HEK293 (cell line): ENCODE measurements at regions not wholly inside any gene's neighbourhood (a gene's known extent, or its start where the extent isn't known, plus 50 kb on each side); places are given as distances from the start of the nearest gene placed in this dataset.

Experiments used
- CTCF ChIA-PET: fragments of 350-600 bp; formaldehyde crosslinking; extraction: SDS; loops from one replicate; lab custom pipeline; 2021; ENCODE audit warnings: antibody characterized with exemption; lab: Yijun Ruan, JAX
- POLR2A ChIA-PET: fragments of 300-600 bp; formaldehyde crosslinking; extraction: SDS; loops from one replicate; lab custom pipeline; 2020; ENCODE audit warnings: antibody characterized with exemption, inconsistent platforms; lab: Yijun Ruan, JAX
- H3K27ac ChIP-seq: fragments of 200-500 bp; sonication (Bioruptor generic); 2 replicates; pipeline ENCODE4 v1.5.1; 2014; ENCODE audit warnings: low read depth, low read length, control low read depth, inconsistent platforms; ENCODE audit errors: extremely low read depth
- H3K36me3 ChIP-seq, 2 experiments: fragments of 200-500 bp in 1 of 2; sonication (Bioruptor generic) in 1 of 2; 1 replicate in 1 of 2; 2 replicates in 1 of 2; pipeline ENCODE4 v1.5.1; 2014 to 2017; ENCODE audit warnings: inconsistent platforms in 2 of 2, low read length in 2 of 2; ENCODE audit not compliant: control insufficient read depth in 2 of 2, insufficient read depth in 1 of 2
- H3K4me1 ChIP-seq: fragments of 200-500 bp; sonication (Bioruptor generic); 2 replicates; pipeline ENCODE4 v1.5.1; 2014; ENCODE audit warnings: mild to moderate bottlenecking, low read length, inconsistent platforms; ENCODE audit not compliant: control insufficient read depth, insufficient read depth
- H3K4me3 ChIP-seq: 2 replicates; pipeline ENCODE4 v1.5.1; 2011; ENCODE audit warnings: low read depth, mild to moderate bottlenecking, control low read depth, low read length, moderate library complexity
- H3K9me3 ChIP-seq: fragments of 200-500 bp; sonication (Bioruptor generic); 2 replicates; pipeline ENCODE4 v1.5.1; 2014; ENCODE audit warnings: low read depth, low read length, inconsistent platforms; ENCODE audit not compliant: control insufficient read depth, insufficient read depth
- KLF1 ChIP-seq: fragments of 450-650 bp; formaldehyde crosslinking; IDR thresholded peaks from 2 replicates; pipeline ENCODE4 v1.5.1; 2016; ENCODE audit warnings: missing biosample characterization, missing genetic modification characterization
- KLF10 ChIP-seq: fragments of 450-650 bp; IDR thresholded peaks from 2 replicates; pipeline ENCODE4 v1.5.1; 2018; ENCODE audit warnings: missing biosample characterization, mild to moderate bottlenecking, missing genetic modification characterization
- MEIS1 ChIP-seq: sonication (generic); formaldehyde crosslinking; IDR thresholded peaks from 2 replicates; pipeline ENCODE4 v1.8.1; 2022; ENCODE audit warnings: missing genetic modification reagents, mild to moderate bottlenecking, borderline replicate concordance
- PRDM6 ChIP-seq: fragments of 450-650 bp; formaldehyde crosslinking; IDR thresholded peaks from 2 replicates; pipeline ENCODE4 v1.5.1; 2017; ENCODE audit warnings: missing biosample characterization, missing genetic modification characterization
- SETDB1 ChIP-seq: IDR thresholded peaks from one replicate; pipeline ENCODE4 v1.6.1; 2017; ENCODE audit warnings: mild to moderate bottlenecking, low read length, moderate library complexity, mixed read lengths; ENCODE audit not compliant: insufficient read length
- ZBTB48 ChIP-seq: fragments of 450-650 bp; formaldehyde crosslinking; IDR thresholded peaks from 2 replicates; pipeline ENCODE4 v1.5.1; 2016; ENCODE audit warnings: missing biosample characterization, missing genetic modification characterization
- ZBTB7A ChIP-seq: fragments of 450-650 bp; formaldehyde crosslinking; IDR thresholded peaks from 2 replicates; pipeline ENCODE4 v1.5.1; 2016; ENCODE audit warnings: low read depth, missing biosample characterization, missing genetic modification characterization
- ZNF155 ChIP-seq: fragments of 450-650 bp; formaldehyde crosslinking; IDR thresholded peaks from 2 replicates; pipeline ENCODE4 v1.5.1; 2016; ENCODE audit warnings: missing biosample characterization, missing genetic modification characterization
- ZNF24 ChIP-seq: fragments of 450-650 bp; formaldehyde crosslinking; IDR thresholded peaks from 2 replicates; pipeline ENCODE4 v1.5.1; 2016; ENCODE audit warnings: missing biosample characterization, missing genetic modification characterization
- ZNF292 ChIP-seq: fragments of 450-650 bp; formaldehyde crosslinking; IDR thresholded peaks from 2 replicates; pipeline ENCODE4 v1.5.1; 2016; ENCODE audit warnings: low read depth, missing biosample characterization, missing genetic modification characterization, borderline replicate concordance
- ZNF302 ChIP-seq: fragments of 450-650 bp; formaldehyde crosslinking; IDR thresholded peaks from 2 replicates; pipeline ENCODE4 v1.5.1; 2016; ENCODE audit warnings: missing biosample characterization, missing genetic modification characterization, low read depth
- ZNF37A ChIP-seq: fragments of 450-650 bp; IDR thresholded peaks from 2 replicates; pipeline ENCODE4 v1.5.1; 2018; ENCODE audit warnings: missing biosample characterization, missing genetic modification characterization
- ZNF416 ChIP-seq: fragments of 450-650 bp; formaldehyde crosslinking; IDR thresholded peaks from 2 replicates; pipeline ENCODE4 v1.5.1; 2016; ENCODE audit warnings: missing biosample characterization, missing genetic modification characterization
- ZNF433 ChIP-seq: fragments of 450-650 bp; formaldehyde crosslinking; IDR thresholded peaks from 2 replicates; pipeline ENCODE4 v1.5.1; 2016; ENCODE audit warnings: missing biosample characterization, missing genetic modification characterization, low read depth
- ZNF518A ChIP-seq: fragments of 450-650 bp; formaldehyde crosslinking; conservative IDR thresholded peaks from 2 replicates; pipeline ENCODE4 v1.5.1; 2016; ENCODE audit warnings: low read depth, missing biosample characterization, missing genetic modification characterization
- ZNF571 ChIP-seq: fragments of 450-650 bp; formaldehyde crosslinking; IDR thresholded peaks from 2 replicates; pipeline ENCODE4 v1.5.0; 2017; ENCODE audit warnings: missing biosample characterization, missing genetic modification characterization
- ZNF664 ChIP-seq: fragments of 450-650 bp; formaldehyde crosslinking; IDR thresholded peaks from 2 replicates; pipeline ENCODE4 v1.5.1; 2016; ENCODE audit warnings: missing biosample characterization, missing genetic modification characterization
- ZNF707 ChIP-seq: fragments of 450-650 bp; formaldehyde crosslinking; IDR thresholded peaks from 2 replicates; pipeline ENCODE4 v1.5.1; 2016; ENCODE audit warnings: missing biosample characterization, missing genetic modification characterization
- ZNF76 ChIP-seq: fragments of 450-650 bp; formaldehyde crosslinking; IDR thresholded peaks from 2 replicates; pipeline ENCODE4; 2016; ENCODE audit warnings: low read depth, missing biosample characterization, missing genetic modification characterization, borderline replicate concordance

GRCh38 chr9:18317896-18318295, 156.1 kb upstream of the ADAMTSL1 start:
- POLR2A ChIA-PET: no interaction called here
- Histone ChIP-seq H3K9me3 (no peaks in the 10 kb centered on the region), H3K4me1 (no peaks in the 10 kb centered on the region), H3K36me3 (no peaks in the 10 kb centered on the region), H3K4me3 (no peak overlapping the region), H3K27ac (no peak overlapping the region)
- no peak for TF ChIP-seq KLF10 (tag by site-specific recombination)
- no peak for TF ChIP-seq ZBTB48 (tag by site-specific recombination)
- no peak for TF ChIP-seq ZNF76 (tag by site-specific recombination)
- TF ChIP-seq SETDB1: no peak
- no peak for TF ChIP-seq ZNF571 (tag by site-specific recombination)
- TF ChIP-seq ZNF24: no peak
- no peak for TF ChIP-seq ZNF292 (tag by site-specific recombination)
- no peak for TF ChIP-seq ZNF518A (tag by site-specific recombination)
- TF ChIP-seq ZNF37A (tag by site-specific recombination): no peak
- no peak for TF ChIP-seq ZNF433 (tag by site-specific recombination)
- TF ChIP-seq ZNF416 (tag by site-specific recombination): no peak
- no peak for TF ChIP-seq ZNF664 (tag by site-specific recombination)
- TF ChIP-seq KLF1 (tag by site-specific recombination): no peak
- TF ChIP-seq ZBTB7A (tag by site-specific recombination): no peak
- TF ChIP-seq ZNF707 (tag by site-specific recombination): no peak
- CTCF ChIA-PET: no interaction called here

DNA sequence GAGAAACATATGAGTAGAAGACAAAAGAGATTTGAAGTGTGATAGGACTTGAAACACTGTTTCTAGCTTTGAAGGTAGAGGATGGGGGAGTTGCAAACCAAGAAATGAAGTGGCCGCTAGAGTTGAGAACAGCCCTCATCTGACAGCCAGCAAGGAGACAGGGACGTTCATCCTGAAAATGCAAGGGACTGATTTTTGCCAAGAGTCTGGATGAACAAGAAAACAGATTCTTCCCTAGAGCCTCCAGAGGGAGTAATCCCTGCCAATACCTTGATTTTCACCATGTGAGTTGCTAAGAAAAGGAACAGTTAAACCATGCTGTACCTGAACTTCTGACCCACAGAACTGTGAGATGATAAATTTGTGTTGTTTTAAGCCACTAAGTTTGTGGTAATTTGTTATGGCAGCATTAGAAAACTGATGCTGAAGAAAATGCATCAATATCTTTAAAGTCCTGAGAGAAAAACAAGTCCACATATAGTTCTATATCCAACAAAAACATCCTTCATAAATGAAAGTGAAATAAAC, 154.0 kb upstream of the ADAMTSL1 start:
- CTCF ChIA-PET: interaction anchor here (0.6 kb wide), 1 partner anchor 254 kb away, joined by 3 read pairs; no protein-coding TSS in a partner anchor
- no peak overlapping the region for H3K27ac ChIP-seq

More for the DNA sequence above, 154.0 kb upstream of the ADAMTSL1 start:
- no peak for TF ChIP-seq PRDM6 (tag by site-specific recombination)
- no peak for TF ChIP-seq ZNF155
- TF ChIP-seq ZNF302 (tag by site-specific recombination): no peak
- no peak for TF ChIP-seq MEIS1 (CRISPR knock-in tag)
- Histone ChIP-seq H3K4me1 (no peaks in the 10 kb centered on the region), H3K4me3 (no peak overlapping the region), H3K9me3 (no peaks in the 10 kb centered on the region), H3K36me3 (no peaks in the 10 kb centered on the region)
- POLR2A ChIA-PET: no interaction called here
